NT2/D1 (cell line): ENCODE measurements at regions not wholly inside any gene's neighbourhood (a gene's known extent, or its start where the extent isn't known, plus 50 kb on each side); places are given as distances from the start of the nearest gene placed in this dataset.

Experiments
- YY1 ChIP-seq: IDR thresholded peaks from 2 replicates; pipeline ENCODE4 v1.6.1; 2011; ENCODE audit not compliant: insufficient read length, insufficient read depth
- ZNF274 ChIP-seq: IDR thresholded peaks from 2 replicates; pipeline ENCODE4 v1.6.1; 2011; ENCODE audit warnings: mild to moderate bottlenecking, low read depth, low read length

GRCh38 chr2:15874321-15874720 lies 66.0 kb upstream of the MYCN start:
- TF ChIP-seq YY1 = no peak
- no peak for TF ChIP-seq ZNF274
